Parathyroid adenoma (tissue), 2 donors: ENCODE measurements at regions not wholly inside any gene's neighbourhood (a gene's known extent, or its start where the extent isn't known, plus 50 kb on each side); places are given as distances from the start of the nearest gene placed in this dataset.

Experiments used
- H2AFZ ChIP-seq: fragments of 300-600 bp; sonication (generic); one replicate; pipeline ENCODE4 v1.7.0; 2017; ENCODE audit warnings: antibody characterized with exemption, mild to moderate bottlenecking
- H3K27ac ChIP-seq: fragments of 300-600 bp; sonication (generic); one replicate; pipeline ENCODE4 v1.7.0; 2017
- H3K27me3 ChIP-seq: fragments of 300-600 bp; sonication (generic); one replicate; pipeline ENCODE4 v1.7.0; 2017; ENCODE audit warnings: low read length; ENCODE audit not compliant: control insufficient read depth, insufficient read depth
- H3K36me3 ChIP-seq: fragments of 300-600 bp; sonication (generic); one replicate; pipeline ENCODE4 v1.7.0; 2017; ENCODE audit warnings: low read length; ENCODE audit not compliant: control insufficient read depth, insufficient read depth
- H3K4me1 ChIP-seq: fragments of 300-600 bp; sonication (generic); one replicate; pipeline ENCODE4 v1.7.0; 2017; ENCODE audit warnings: control low read depth
- H3K4me2 ChIP-seq: fragments of 300-600 bp; sonication (generic); one replicate; pipeline ENCODE4 v1.7.0; 2017; ENCODE audit warnings: low read length
- H3K4me3 ChIP-seq: fragments of 300-600 bp; sonication (generic); one replicate; pipeline ENCODE4 v1.7.0; 2017; ENCODE audit warnings: low read depth, low read length
- H3K79me2 ChIP-seq: fragments of 300-600 bp; sonication (generic); one replicate; pipeline ENCODE4 v1.7.0; 2017; ENCODE audit warnings: control low read depth
- H3K9ac ChIP-seq: fragments of 300-600 bp; sonication (generic); one replicate; pipeline ENCODE4 v1.7.0; 2017; ENCODE audit warnings: mild to moderate bottlenecking
- H3K9me3 ChIP-seq: fragments of 300-600 bp; sonication (generic); one replicate; pipeline ENCODE4 v1.7.0; 2017; ENCODE audit warnings: low read length; ENCODE audit not compliant: control insufficient read depth
- CTCF ChIP-seq: fragments of 300-600 bp; sonication (generic); IDR thresholded peaks from one replicate; pipeline ENCODE4 v1.7.0; 2017; ENCODE audit warnings: antibody characterized with exemption, mild to moderate bottlenecking
- donor health status: primary hyperparathyroidism.

DNA sequence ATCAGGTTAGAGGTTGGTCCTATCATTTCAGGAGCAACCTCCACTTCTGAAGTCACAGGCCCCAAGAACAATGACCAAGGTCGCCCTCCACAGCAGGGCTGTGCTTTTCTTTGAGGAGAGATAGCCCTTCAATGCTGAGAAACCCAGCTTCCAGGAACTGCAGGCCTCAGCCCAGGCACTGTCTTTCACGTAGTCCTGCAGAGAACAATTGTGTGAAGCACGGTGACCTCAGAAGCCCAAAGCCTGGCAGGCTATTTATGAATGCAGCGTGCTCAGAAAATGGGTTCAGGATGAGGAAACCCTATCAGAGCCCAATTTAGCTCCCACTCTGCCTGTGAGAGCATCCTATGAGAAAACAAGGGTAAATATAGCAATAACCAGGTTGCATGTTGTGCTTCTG lies 388.3 kb downstream of the PLK2 start:
- H3K4me1 ChIP-seq, result no peaks in the 10 kb centered on the region
- TF ChIP-seq CTCF, result no peak
- H3K27ac ChIP-seq, result peak overlapping the region; percentile 34
- no peaks in the 10 kb centered on the region for H3K36me3 ChIP-seq
- H3K4me3 ChIP-seq, result no peak overlapping the region
- no peaks in the 10 kb centered on the region for H3K79me2 ChIP-seq
- no peaks in the 10 kb centered on the region for H3K9me3 ChIP-seq
- H2AFZ ChIP-seq, result no peak overlapping the region
- no peak overlapping the region for H3K9ac ChIP-seq
- H3K27me3 ChIP-seq, result no peaks in the 10 kb centered on the region
- H3K4me2 ChIP-seq, result no peak overlapping the region

GRCh38 chr5:58069846-58070245 lies 390.0 kb downstream of the PLK2 start:
- no peaks in the 10 kb centered on the region for H3K27me3 ChIP-seq
- H3K4me3 ChIP-seq, result no peak overlapping the region
- TF ChIP-seq CTCF, result no peak
- H3K36me3 ChIP-seq, result no peaks in the 10 kb centered on the region
- no peak overlapping the region for H3K4me2 ChIP-seq
- no peak overlapping the region for H3K27ac ChIP-seq
- no peak overlapping the region for H3K9ac ChIP-seq
- H2AFZ ChIP-seq, result no peak overlapping the region
- H3K79me2 ChIP-seq, result no peaks in the 10 kb centered on the region
- no peaks in the 10 kb centered on the region for H3K4me1 ChIP-seq
- no peaks in the 10 kb centered on the region for H3K9me3 ChIP-seq

DNA sequence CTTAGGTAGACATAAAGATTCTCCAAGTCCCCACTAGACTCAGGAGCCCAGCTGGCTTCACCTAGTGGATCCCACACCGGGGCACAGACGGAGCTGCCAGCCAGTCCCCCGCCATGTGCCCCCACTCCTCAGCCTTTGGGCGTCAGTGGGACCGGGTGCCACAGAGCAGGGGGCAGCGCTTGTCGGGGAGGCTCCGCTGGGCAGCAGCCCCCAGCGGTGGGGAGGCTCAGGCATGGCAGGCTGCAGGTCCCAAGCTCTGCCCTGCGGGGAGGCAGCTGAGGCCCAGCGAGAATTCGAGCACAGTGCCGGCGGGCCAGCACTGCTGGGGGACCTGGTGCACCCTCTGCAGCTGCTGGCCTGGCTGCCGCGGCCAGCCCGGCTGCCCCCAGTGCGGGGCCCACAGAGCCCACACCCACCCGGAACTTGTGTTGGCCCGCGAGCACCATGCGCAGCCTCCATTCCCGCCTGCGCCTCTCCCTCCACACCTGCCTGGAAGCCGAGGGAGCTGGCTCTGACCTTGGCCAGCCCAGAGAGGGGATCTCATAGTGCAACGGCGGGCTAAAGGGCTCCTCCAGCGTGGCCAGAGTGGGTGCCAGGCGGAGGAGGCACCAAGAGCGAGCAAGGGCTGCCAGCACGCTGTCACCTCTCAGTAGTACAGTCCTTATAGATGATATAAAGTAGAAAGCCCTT lies 390.7 kb downstream of the PLK2 start:
- no peaks in the 10 kb centered on the region for H3K79me2 ChIP-seq
- H3K9me3 ChIP-seq, result no peaks in the 10 kb centered on the region
- no peak for TF ChIP-seq CTCF
- H3K27me3 ChIP-seq, result no peaks in the 10 kb centered on the region
- H3K27ac ChIP-seq, result no peak overlapping the region
- H3K4me1 ChIP-seq, result no peaks in the 10 kb centered on the region
- H3K9ac ChIP-seq, result no peak overlapping the region
- no peak overlapping the region for H3K4me2 ChIP-seq
- no peak overlapping the region for H3K4me3 ChIP-seq
- H2AFZ ChIP-seq, result no peak overlapping the region
- H3K36me3 ChIP-seq, result no peaks in the 10 kb centered on the region

GRCh38 chr5:58066557-58066956 lies 393.3 kb downstream of the PLK2 start:
- H3K4me1 ChIP-seq, result no peaks in the 10 kb centered on the region
- TF ChIP-seq CTCF, result no peak
- no peak overlapping the region for H3K4me3 ChIP-seq
- no peak overlapping the region for H2AFZ ChIP-seq
- H3K27ac ChIP-seq, result no peak overlapping the region
- no peaks in the 10 kb centered on the region for H3K79me2 ChIP-seq
- no peak overlapping the region for H3K9ac ChIP-seq
- H3K4me2 ChIP-seq, result no peak overlapping the region
- H3K27me3 ChIP-seq, result no peaks in the 10 kb centered on the region
- no peaks in the 10 kb centered on the region for H3K9me3 ChIP-seq
- H3K36me3 ChIP-seq, result no peaks in the 10 kb centered on the region

- TF ChIP-seq CTCF, result no peak
- Histone ChIP-seq H3K4me3 (no peak overlapping the region), H2AFZ (no peak overlapping the region), H3K27ac (no peak overlapping the region), H3K79me2 (no peaks in the 10 kb centered on the region), H3K36me3 (no peaks in the 10 kb centered on the region), H3K27me3 (no peaks in the 10 kb centered on the region), H3K9ac (no peak overlapping the region), H3K9me3 (no peaks in the 10 kb centered on the region), H3K4me1 (no peaks in the 10 kb centered on the region), H3K4me2 (no peak overlapping the region)
These were observed 393.8 kb downstream of the PLK2 start for GRCh38 chr5:58066076-58066475.
